Stimulated activated CD4-positive, alpha-beta T cell treated with anti-CD3 and anti-CD28 coated beads, Interleukin-1b, Interleukin-23, amount 100 ng/mL, for 1 hour (primary cell): ENCODE measurements at regions not wholly inside any gene's neighbourhood (a gene's known extent, or its start where the extent isn't known, plus 50 kb on each side); places are given as distances from the start of the nearest gene placed in this dataset.

ENCODE experiments used
- DNase-seq, 2 donors: peaks; one replicate each; pipeline ENCODE4 v3.0.0-alpha.2; 2020; ENCODE audit warnings: low read depth in 2 of 2

GRCh38 chr14:100467046-100467750 is 120.0 kb downstream of the BEGAIN start:
- DNase-seq = no peak

- no peak for DNase-seq
Measured at GRCh38 chr14:100467939-100468338, 119.3 kb downstream of the BEGAIN start.

- DNase-seq = no peak
Measured at GRCh38 chr14:100468557-100468956, 118.7 kb downstream of the BEGAIN start.

- no peak for DNase-seq
Measured at GRCh38 chr14:100469632-100470522, 117.3 kb downstream of the BEGAIN start.

- no peak for DNase-seq
Measured at GRCh38 chr14:100470523-100470897, 116.7 kb downstream of the BEGAIN start.

- no peak for DNase-seq
Measured at GRCh38 chr14:100471441-100472093, 115.7 kb downstream of the BEGAIN start.

- no peak for DNase-seq
Measured at GRCh38 chr14:100472094-100472455, 115.1 kb downstream of the BEGAIN start.

GRCh38 chr14:100472491-100472890 is 114.7 kb downstream of the BEGAIN start:
- no peak for DNase-seq

GRCh38 chr14:100473249-100473648 is 114.0 kb downstream of the BEGAIN start:
- DNase-seq = no peak

- no peak for DNase-seq
Measured at GRCh38 chr14:100474196-100474595, 113.0 kb downstream of the BEGAIN start.

- no peak for DNase-seq
Measured at GRCh38 chr14:100475268-100475667, 111.9 kb downstream of the BEGAIN start.

- DNase-seq = no peak
Measured at GRCh38 chr14:100476012-100476822, 111.0 kb downstream of the BEGAIN start.

GRCh38 chr14:100484531-100485267 is 102.5 kb downstream of the BEGAIN start:
- DNase-seq = no peak

GRCh38 chr14:100486025-100486828 is 101.0 kb downstream of the BEGAIN start:
- DNase-seq = peak in 1 of 2 donors; percentile 10
